C4-2B (cell line): ENCODE measurements at regions not wholly inside any gene's neighbourhood (a gene's known extent, or its start where the extent isn't known, plus 50 kb on each side); places are given as distances from the start of the nearest gene placed in this dataset.

Source experiments
- ZFX ChIP-seq: fragments of 450-650 bp; IDR thresholded peaks from 2 replicates; pipeline ENCODE4 v1.6.1; 2017
- TF ChIP-seq, protein P1 (sequence below): fragments of 450-650 bp; conservative IDR thresholded peaks from 2 replicates; pipeline ENCODE4 v1.5.1; 2017; ENCODE audit warnings: mild to moderate bottlenecking

DNA sequence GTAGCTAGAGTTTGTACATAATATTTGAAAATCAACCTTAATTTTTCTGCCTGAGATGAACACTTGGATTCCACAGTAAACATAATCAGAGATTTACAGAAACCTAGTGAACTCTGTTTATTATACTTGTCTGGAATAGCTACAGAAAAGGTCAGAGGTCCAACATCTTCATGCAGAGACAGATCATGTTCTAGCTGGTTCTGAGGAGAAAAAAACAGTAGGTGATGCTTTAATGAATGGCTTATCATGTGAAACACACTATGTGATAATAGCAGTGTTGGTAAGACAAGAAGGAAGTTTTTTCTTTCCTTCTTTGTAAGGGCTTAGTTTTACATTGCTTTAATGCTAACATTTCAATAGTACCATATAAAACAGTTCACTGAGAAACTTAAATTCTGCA, 846.4 kb upstream of the ZEB2 start:
- TF ChIP-seq, protein P1, sequence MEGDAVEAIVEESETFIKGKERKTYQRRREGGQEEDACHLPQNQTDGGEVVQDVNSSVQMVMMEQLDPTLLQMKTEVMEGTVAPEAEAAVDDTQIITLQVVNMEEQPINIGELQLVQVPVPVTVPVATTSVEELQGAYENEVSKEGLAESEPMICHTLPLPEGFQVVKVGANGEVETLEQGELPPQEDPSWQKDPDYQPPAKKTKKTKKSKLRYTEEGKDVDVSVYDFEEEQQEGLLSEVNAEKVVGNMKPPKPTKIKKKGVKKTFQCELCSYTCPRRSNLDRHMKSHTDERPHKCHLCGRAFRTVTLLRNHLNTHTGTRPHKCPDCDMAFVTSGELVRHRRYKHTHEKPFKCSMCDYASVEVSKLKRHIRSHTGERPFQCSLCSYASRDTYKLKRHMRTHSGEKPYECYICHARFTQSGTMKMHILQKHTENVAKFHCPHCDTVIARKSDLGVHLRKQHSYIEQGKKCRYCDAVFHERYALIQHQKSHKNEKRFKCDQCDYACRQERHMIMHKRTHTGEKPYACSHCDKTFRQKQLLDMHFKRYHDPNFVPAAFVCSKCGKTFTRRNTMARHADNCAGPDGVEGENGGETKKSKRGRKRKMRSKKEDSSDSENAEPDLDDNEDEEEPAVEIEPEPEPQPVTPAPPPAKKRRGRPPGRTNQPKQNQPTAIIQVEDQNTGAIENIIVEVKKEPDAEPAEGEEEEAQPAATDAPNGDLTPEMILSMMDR: no peak
- TF ChIP-seq ZFX: no peak
